ENCODE measurements at regions not wholly inside any gene's neighbourhood (a gene's known extent, or its start where the extent isn't known, plus 50 kb on each side); places are given as distances from the start of the nearest gene placed in this dataset.

- Histone ChIP-seq H3K9me3 (ENCODE audit: control insufficient read depth, insufficient read depth, low read length) (no peaks in the 10 kb centered on the region), H3K27me3 (ENCODE audit: control insufficient read depth, low read length) (peaks cover 7% of the 10 kb centered on the region), H3K9me2 (replicated peaks; ENCODE audit: control insufficient read depth, low read length) (no peaks in the 10 kb centered on the region), H3K27ac (ENCODE audit: low read depth, low read length) (no peak overlapping the region), H3K4me2 (ENCODE audit: low read length) (no peak overlapping the region), H3K4me1 (ENCODE audit: control insufficient read depth, low read length) (no peaks in the 10 kb centered on the region), H3K4me3 (ENCODE audit: low read length) (no peak overlapping the region), H3K36me3 (ENCODE audit: control insufficient read depth, low read length) (no peaks in the 10 kb centered on the region), H3F3A (ENCODE audit: control insufficient read depth, insufficient read depth) (no peaks in the 10 kb centered on the region), H4K20me1 (ENCODE audit: control insufficient read depth, insufficient read depth, low read depth, low read length) (no peaks in the 10 kb centered on the region), H3K79me2 (ENCODE audit: control insufficient read depth, low read length) (no peaks in the 10 kb centered on the region)
- TF ChIP-seq EZH2phosphoT487 (IDR thresholded peaks at IDR 0.05; ENCODE audit: borderline replicate concordance, low read length) (no peak), CTCF (IDR thresholded peaks at IDR 0.05; ENCODE audit: low read depth, low read length, poor library complexity, severe bottlenecking) (no peak)
These were observed 66.3 kb upstream of the GSE1 start for GRCh38 chr16:85546585-85547447.

DNA sequence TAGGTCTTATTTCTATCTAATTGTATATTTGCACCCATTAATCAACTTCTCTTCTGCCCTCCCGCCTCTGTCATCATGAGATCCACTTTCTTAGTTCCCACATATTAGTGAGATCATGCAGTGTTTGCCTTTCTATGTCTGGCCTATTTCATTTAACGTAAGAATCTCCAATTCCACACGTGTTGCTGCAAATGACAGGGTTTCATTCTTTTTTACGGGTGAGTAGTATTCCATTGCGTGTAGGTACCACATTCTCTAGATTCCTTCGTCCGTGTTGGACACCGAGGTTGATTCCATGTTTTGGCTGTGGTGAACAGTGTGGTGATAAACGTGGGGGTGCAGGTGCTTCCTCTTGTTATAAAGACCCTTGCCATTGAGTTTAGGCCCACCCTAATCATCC, 64.7 kb upstream of the GSE1 start:
- Histone ChIP-seq H4K20me1 (ENCODE audit: control insufficient read depth, insufficient read depth, low read depth, low read length) (no peaks in the 10 kb centered on the region), H3K79me2 (ENCODE audit: control insufficient read depth, low read length) (no peaks in the 10 kb centered on the region), H3K4me2 (ENCODE audit: low read length) (no peak overlapping the region), H3K9me3 (ENCODE audit: control insufficient read depth, insufficient read depth, low read length) (no peaks in the 10 kb centered on the region), H3K4me1 (ENCODE audit: control insufficient read depth, low read length) (peaks cover 7% of the 10 kb centered on the region), H3K36me3 (ENCODE audit: control insufficient read depth, low read length) (no peaks in the 10 kb centered on the region), H3K9me2 (replicated peaks; ENCODE audit: control insufficient read depth, low read length) (no peaks in the 10 kb centered on the region), H3K27ac (ENCODE audit: low read depth, low read length) (no peak overlapping the region), H3K27me3 (ENCODE audit: control insufficient read depth, low read length) (peaks cover 13% of the 10 kb centered on the region), H3K4me3 (ENCODE audit: low read length) (no peak overlapping the region), H3F3A (ENCODE audit: control insufficient read depth, insufficient read depth) (no peaks in the 10 kb centered on the region)
- TF ChIP-seq EZH2phosphoT487 (IDR thresholded peaks at IDR 0.05; ENCODE audit: borderline replicate concordance, low read length) = no peak
- TF ChIP-seq CTCF (IDR thresholded peaks at IDR 0.05; ENCODE audit: low read depth, low read length, poor library complexity, severe bottlenecking) = no peak

GRCh38 chr16:85549766-85550421, 63.2 kb upstream of the GSE1 start:
- no peaks in the 10 kb centered on the region for H4K20me1 ChIP-seq (ENCODE audit: control insufficient read depth, insufficient read depth, low read depth, low read length)
- TF ChIP-seq EZH2phosphoT487 (IDR thresholded peaks at IDR 0.05; ENCODE audit: borderline replicate concordance, low read length) (no peak), CTCF (IDR thresholded peaks at IDR 0.05; ENCODE audit: low read depth, low read length, poor library complexity, severe bottlenecking) (no peak)
- H3K27ac ChIP-seq (ENCODE audit: low read depth, low read length) = no peak overlapping the region
- H3K4me1 ChIP-seq (ENCODE audit: control insufficient read depth, low read length) = peaks cover 21% of the 10 kb centered on the region
- peaks cover 23% of the 10 kb centered on the region for H3K27me3 ChIP-seq (ENCODE audit: control insufficient read depth, low read length)
- no peaks in the 10 kb centered on the region for H3K9me3 ChIP-seq (ENCODE audit: control insufficient read depth, insufficient read depth, low read length)
- peaks cover 7% of the 10 kb centered on the region; the same call in 1 of the 2 replicates for H3F3A ChIP-seq (ENCODE audit: control insufficient read depth, insufficient read depth)
- H3K79me2 ChIP-seq (ENCODE audit: control insufficient read depth, low read length) = no peaks in the 10 kb centered on the region
- H3K4me3 ChIP-seq (ENCODE audit: low read length) = no peak overlapping the region
- no peaks in the 10 kb centered on the region for H3K9me2 ChIP-seq (replicated peaks; ENCODE audit: control insufficient read depth, low read length)
- H3K36me3 ChIP-seq (ENCODE audit: control insufficient read depth, low read length) = no peaks in the 10 kb centered on the region
- H3K4me2 ChIP-seq (ENCODE audit: low read length) = no peak overlapping the region
